HG03442 (cell line): ENCODE measurements at regions not wholly inside any gene's neighbourhood (a gene's known extent, or its start where the extent isn't known, plus 50 kb on each side); places are given as distances from the start of the nearest gene placed in this dataset.

Experiments used
- ATAC-seq: cut with Tn5 transposase; IDR thresholded peaks from one replicate; pipeline ENCODE4 v1.9.1; 2021; ENCODE audit warnings: mild to moderate bottlenecking, moderate library complexity; ENCODE audit not compliant: unreplicated experiment

DNA sequence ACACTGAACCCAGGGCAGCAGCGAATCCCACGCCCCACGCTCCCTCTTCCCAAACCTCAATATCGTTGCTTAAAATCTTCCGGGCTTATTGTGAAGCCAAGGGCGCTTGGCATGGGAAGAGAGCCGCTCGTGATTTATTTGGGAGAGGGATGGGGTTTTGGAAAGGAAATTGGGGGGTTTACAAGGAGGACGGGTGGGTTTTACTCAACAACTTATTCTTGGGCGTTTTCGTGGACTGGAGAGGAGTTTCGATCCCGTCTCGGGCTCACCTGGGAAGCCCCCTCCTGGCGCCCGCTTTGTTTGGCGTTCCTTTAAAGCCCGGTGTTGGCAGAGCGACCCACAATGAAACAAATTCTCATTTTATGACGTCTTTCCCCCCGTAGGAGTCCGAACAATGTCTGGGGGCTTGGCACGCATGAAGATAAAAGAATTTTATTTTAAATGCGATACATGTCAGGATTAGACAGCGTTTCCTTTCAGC lies 135.3 kb downstream of the INSIG2 start:
- ATAC-seq: no peak

DNA sequence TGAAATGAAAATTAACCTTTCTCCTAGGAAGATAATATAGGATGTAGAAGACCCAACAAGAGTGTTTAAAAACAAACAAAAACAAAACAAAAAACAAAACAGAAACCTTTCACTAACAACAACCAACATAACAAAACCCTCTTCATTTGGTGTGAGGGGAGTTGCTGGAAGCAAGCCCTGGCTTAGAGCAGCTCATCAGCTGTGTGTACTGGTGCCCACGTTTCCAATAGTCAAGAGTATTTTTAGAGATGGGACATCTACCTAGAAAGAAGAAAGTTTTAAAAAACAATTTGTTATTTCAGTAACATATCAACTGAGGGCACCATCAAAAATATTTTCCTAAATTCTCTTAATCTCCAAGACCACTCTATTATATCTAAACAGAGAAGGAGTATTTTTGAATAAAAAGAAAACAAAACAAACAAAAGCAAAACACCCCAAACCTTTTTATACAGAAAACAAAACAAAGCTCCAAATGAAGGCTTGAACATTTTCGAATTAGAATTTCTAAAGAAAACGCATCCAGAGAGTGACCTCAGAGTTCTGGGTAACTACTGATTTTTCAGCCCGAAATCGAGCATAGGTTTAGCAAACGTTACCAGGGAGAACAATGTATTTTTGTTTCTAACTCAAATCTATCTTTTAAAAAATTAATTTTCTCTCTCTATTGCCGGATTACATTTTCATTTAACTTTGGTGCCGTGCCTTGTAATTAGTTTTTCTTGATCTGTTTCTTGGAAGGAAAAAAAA lies 134.6 kb downstream of the INSIG2 start:
- ATAC-seq: no peak

DNA sequence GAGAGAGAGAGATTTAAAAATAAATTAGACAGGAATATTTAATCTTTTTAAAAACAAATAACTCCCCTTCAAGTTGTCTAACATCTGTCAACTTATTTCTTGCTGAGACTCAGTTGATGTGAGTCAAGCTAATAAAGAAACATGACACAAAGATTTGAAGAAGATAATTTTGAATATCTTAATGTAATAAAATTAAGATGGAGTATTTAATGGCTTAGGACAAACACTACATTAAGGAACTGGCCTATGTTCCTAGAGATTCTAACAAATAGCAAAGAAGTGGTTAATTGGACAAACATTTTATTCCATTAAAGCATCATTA lies 134.0 kb downstream of the INSIG2 start:
- no peak for ATAC-seq

- peak; percentile 52 for ATAC-seq
Observed at GRCh38 chr2:118221536-118222272, 133.4 kb downstream of the INSIG2 start.

GRCh38 chr2:118219611-118220010 lies 131.3 kb downstream of the INSIG2 start:
- ATAC-seq: no peak

DNA sequence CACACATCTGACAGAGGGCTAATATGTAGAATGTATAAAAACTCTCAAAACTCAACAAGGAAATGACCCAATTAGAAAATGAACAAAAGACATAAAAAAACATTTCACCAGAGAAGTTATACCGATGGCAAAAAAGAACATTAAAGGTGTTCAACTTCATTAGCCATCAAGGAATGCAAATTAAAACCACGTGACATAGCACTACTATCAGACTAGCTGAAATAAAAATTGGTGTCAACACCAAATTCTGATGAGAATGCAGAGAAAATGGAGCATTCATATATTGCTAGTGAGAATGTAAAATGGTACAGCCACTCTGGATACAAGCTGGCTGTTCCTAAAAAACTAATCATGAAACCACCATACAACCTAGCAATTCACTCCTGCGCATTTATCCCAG lies 128.0 kb downstream of the INSIG2 start:
- ATAC-seq: no peak

GRCh38 chr2:118209727-118210126 lies 121.5 kb downstream of the INSIG2 start:
- no peak for ATAC-seq

DNA sequence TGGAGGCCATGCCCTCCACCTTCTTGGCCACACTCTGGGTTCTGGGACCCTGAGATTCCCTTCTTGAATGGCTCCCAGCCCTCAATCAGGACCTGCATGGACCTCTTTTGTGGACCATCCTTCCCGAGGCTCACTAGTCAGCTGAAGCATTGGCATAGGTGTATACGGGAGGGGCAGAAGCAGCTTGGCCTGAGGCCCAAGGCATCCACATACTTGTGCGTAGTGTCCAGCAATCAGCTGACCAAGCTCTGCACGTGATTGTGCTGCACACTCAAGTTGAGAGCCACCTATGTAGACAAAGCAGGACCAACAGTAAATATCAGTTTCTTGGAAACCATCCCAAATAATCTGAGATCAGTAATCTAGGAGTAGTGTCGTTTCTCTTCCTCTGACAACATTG lies 119.6 kb downstream of the INSIG2 start:
- ATAC-seq: no peak

DNA sequence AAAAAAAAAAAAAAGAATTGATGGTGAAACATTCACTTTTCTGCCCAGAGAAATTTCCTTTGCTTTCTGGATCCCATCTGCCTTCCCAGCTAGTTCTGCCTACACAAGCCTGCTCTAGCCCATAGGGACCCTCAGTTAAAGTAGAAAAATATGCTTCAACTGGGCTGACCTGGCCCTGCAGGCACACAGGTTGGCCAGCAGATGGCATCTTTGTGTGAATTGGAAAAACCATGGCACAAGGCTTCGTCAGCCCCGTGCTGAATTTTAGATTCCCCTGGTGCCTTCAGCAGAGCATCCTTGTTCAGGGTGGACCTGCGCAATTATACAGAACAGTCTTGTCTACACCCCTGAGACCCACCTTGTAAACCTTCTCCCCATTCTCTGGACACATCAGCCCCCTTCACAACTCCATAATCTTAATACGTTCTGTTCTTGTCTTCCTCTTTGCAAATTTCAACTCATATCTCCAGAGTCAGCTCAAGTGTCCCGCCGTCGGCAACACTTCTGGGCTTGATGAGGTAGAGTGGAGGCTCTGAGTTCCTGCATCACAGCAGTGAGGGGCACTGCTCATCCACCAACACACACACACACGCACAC lies 114.5 kb downstream of the INSIG2 start:
- peak; percentile 86 for ATAC-seq

- ATAC-seq: no peak
Observed at GRCh38 chr2:118198268-118198667, 110.0 kb downstream of the INSIG2 start.

- no peak for ATAC-seq
Observed at GRCh38 chr2:118197011-118197675, 108.9 kb downstream of the INSIG2 start.

GRCh38 chr2:118190474-118190873 lies 102.2 kb downstream of the INSIG2 start:
- no peak for ATAC-seq

DNA sequence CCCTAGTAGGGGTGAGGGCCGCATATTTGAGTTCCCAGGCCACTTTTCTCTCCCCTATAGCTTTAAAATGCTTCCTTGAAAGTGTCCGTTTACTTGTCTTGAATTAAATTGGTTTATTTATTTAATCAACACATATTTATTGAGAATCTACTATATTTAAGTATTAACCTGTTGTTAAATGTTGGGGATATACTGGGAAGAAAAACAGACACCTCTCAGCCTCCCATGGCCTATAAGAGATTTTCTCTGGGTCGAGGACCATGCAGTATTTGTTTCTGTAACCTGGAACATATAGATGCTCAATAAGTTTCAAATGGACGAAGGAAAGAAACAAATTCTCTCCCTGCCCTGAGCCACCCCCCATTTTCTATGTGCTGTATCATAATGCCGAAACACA lies 98.6 kb downstream of the INSIG2 start:
- ATAC-seq: no peak

GRCh38 chr2:118186110-118186857 lies 98.0 kb downstream of the INSIG2 start:
- ATAC-seq: peak; percentile 86

DNA sequence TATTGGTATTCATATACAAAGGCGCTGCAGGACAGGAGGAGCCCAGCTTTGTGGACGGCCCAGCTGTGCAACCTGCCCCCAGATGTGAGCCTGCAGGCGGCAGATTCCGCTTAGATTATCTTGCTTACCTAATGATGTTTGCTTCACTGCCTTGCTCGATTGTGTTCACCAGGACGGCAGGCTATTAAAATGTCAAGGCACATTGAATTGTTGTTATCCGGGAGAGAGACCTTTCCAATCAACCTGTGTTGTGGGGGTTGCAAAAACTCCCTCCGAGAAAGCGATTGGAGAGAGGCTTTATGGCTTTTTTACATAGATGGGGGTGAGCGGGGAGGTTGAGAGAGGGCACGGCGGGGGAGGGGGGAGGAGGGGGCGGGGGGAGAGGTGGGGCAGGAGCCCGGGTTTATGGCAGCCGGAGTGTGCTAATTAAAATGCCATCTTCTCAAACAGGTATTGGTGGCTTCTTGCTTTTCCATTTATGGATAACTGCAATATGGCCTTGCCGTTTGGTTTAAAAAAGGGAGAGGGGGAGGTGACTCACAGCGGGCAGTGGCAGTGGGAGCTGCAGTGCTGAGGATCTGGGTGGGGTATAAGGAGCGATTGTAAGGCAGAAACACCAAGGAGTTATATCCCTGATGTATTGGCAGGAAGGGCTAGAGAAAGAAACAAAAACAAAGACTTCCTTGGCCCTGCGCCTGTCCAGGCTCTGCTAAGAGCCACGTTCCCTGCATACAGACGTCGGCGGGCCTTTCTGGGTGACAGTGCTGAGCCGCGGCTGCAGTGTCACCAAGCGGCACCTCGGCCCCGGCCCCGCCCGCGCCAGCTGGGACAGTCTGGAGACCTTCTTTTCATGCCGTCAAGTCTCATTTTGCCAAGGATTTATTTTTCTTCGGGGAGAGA lies 97.2 kb downstream of the INSIG2 start:
- ATAC-seq: peak; percentile 73

DNA sequence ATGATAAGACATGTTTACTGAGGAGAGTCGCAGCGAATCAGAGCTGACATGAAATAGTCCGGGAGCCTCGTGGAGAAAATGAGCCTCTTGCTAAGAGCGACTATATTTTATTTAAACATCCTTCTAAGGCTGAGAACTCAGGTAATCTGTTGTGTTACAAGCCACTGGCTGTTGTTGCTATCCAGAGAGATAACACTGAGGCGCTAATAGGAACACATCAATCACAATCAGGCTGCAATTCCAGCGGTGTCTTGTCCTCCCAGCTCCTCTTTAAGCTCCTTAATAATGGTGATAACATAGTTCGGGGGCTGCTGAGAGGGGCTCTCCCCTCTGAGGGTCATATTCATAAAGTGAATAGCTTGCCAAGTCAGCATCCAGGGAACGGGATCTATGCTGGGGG lies 95.1 kb downstream of the INSIG2 start:
- ATAC-seq: no peak

GRCh38 chr2:118179445-118179844 lies 91.2 kb downstream of the INSIG2 start:
- ATAC-seq: no peak

- no peak for ATAC-seq
Observed at GRCh38 chr2:118177884-118178283, 89.6 kb downstream of the INSIG2 start.

DNA sequence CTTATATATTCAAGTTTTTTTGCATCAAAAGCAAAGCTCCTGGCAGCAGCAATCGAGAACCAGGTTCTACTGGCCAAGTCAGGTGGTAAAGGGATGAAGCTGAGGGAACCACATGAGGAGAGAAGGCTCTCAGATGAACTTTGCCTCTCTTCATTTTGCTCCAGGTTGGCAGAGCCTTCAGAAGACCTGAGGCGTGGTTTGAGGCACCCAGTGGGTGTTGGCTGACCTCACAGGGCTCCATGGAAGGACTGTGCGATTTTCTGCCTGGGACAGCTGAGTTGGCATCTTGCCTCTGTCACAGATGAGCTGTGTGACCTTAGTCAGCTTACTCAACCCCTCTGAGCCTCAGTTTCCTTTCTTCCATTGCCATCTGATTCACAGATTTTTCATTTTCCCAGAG lies 89.0 kb downstream of the INSIG2 start:
- no peak for ATAC-seq

DNA sequence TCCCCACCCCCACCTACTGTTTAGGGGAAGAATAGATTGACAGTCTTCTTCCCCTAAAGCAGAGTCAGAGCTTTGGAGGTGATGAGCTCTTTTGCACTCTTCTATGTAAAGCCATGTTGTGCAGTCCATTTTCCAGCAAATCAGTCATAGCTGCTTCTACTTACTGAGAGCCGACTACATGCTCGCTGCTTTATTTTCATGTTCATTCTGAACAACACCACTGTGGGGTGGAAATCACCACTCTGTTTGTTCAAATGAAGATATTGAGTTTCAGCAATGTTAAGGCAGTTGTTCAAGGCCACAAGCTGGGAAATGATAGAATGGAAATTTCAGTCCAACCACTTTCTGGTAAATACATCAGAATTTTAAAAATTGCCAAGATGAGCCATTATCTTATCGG lies 88.3 kb downstream of the INSIG2 start:
- ATAC-seq: no peak
